NB4 (cell line): ENCODE measurements at regions not wholly inside any gene's neighbourhood (a gene's known extent, or its start where the extent isn't known, plus 50 kb on each side); places are given as distances from the start of the nearest gene placed in this dataset.
A peak's percentile ranks its signal among the peaks of the same experiment; 100 is the strongest.
"Not testable (repeated sequence)": the region's sequence is repeated elsewhere in the genome, so short reads cannot be mapped to it uniquely, and the experiment has no call there.

Experiments
- DNase-seq: peaks from one replicate; pipeline ENCODE4 v3.0.0; 2010; ENCODE audit warnings: low read depth
- H3K4me3 ChIP-seq: one replicate; pipeline ENCODE4 v1.5.1; 2011; ENCODE audit warnings: mild to moderate bottlenecking, low read depth, low read length, moderate library complexity
- CTCF ChIP-seq: IDR thresholded peaks from one replicate; pipeline ENCODE4 v1.5.1; 2012; ENCODE audit warnings: low read depth, low read length
- MAX ChIP-seq: IDR thresholded peaks from 2 replicates; pipeline ENCODE4 v1.6.1; 2011; ENCODE audit warnings: low read depth, low read length
- MYC ChIP-seq: IDR thresholded peaks from 2 replicates; pipeline ENCODE4 v1.6.1; 2011; ENCODE audit warnings: low read depth, low read length
- POLR2A ChIP-seq: IDR thresholded peaks from 2 replicates; pipeline ENCODE4 v1.6.1; 2011; ENCODE audit warnings: mild to moderate bottlenecking; ENCODE audit not compliant: insufficient read length; ENCODE audit errors: extremely low read depth

GRCh38 chr9:30244877-30245276 is 2139.6 kb upstream of the ACO1 start:
- DNase-seq, result no peak
- no peak overlapping the region for H3K4me3 ChIP-seq
- TF ChIP-seq MAX (no peak), MYC (no peak), POLR2A (no peak), CTCF (no peak)

- DNase-seq, result no peak
- no peak for TF ChIP-seq MAX
- no peak overlapping the region for H3K4me3 ChIP-seq
Observed at GRCh38 chr9:30250872-30251271, 2133.6 kb upstream of the ACO1 start.

GRCh38 chr9:30258094-30258493 is 2126.3 kb upstream of the ACO1 start:
- TF ChIP-seq POLR2A (no peak), CTCF (no peak), MYC (no peak), MAX (no peak)
- DNase-seq, result no peak

GRCh38 chr9:30280229-30280900 is 2104.1 kb upstream of the ACO1 start:
- peak; percentile 25 for DNase-seq

More at GRCh38 chr9:30258094-30258493, 2126.3 kb upstream of the ACO1 start:
- H3K4me3 ChIP-seq, result no peak overlapping the region

GRCh38 chr9:30289435-30289834 is 2095.0 kb upstream of the ACO1 start:
- no peak for TF ChIP-seq MAX
- H3K4me3 ChIP-seq, result no peak overlapping the region
- DNase-seq, result no peak

More at GRCh38 chr9:30280229-30280900, 2104.1 kb upstream of the ACO1 start:
- TF ChIP-seq POLR2A, result no peak
- H3K4me3 ChIP-seq, result no peak overlapping the region

GRCh38 chr9:30292026-30292425 is 2092.4 kb upstream of the ACO1 start:
- DNase-seq, H3K4me3 ChIP-seq: not testable (repeated sequence)

- no peak overlapping the region for H3K4me3 ChIP-seq
- TF ChIP-seq MYC (no peak), CTCF (no peak), POLR2A (no peak)
- DNase-seq, result no peak
Observed at GRCh38 chr9:30293231-30293630, 2091.2 kb upstream of the ACO1 start.

GRCh38 chr9:30299126-30299780 is 2085.2 kb upstream of the ACO1 start:
- DNase-seq, result no peak
- no peak overlapping the region for H3K4me3 ChIP-seq
- TF ChIP-seq CTCF, result no peak
- no peak for TF ChIP-seq POLR2A
- TF ChIP-seq MYC, result no peak
- no peak for TF ChIP-seq MAX
